IMR-90 (cell line): ENCODE measurements at regions not wholly inside any gene's neighbourhood (a gene's known extent, or its start where the extent isn't known, plus 50 kb on each side); places are given as distances from the start of the nearest gene placed in this dataset.

ENCODE experiments used
- ATAC-seq: fragments of 200-7000 bp; cut with Tn5 transposase; 2 replicates; pipeline ENCODE4 v1.9.1; 2020; ENCODE audit warnings: low read depth, mild to moderate bottlenecking, moderate library complexity
- BruUV-seq: library from RNA; stranded (reverse); fragments of 400-500 nt; replicated peaks from 2 replicates; lab custom pipeline; 2021; lab: Mats Ljungman, UMichigan
- CTCF ChIA-PET: fragments of 300-600 bp; formaldehyde crosslinking; extraction: SDS; loops from one replicate; lab custom pipeline; 2021; ENCODE audit warnings: antibody characterized with exemption; lab: Yijun Ruan, JAX
- POLR2A ChIA-PET: fragments of 300-600 bp; sonication (Branson Sonifier 250); formaldehyde crosslinking; loops from one replicate; lab custom pipeline; 2022; ENCODE audit warnings: antibody characterized with exemption; ENCODE audit not compliant: unreplicated experiment; lab: Charles Lee
- DNase-seq: peaks from one replicate; pipeline ENCODE4 v3.0.0; 2013
- H2AFZ ChIP-seq: replicated peaks from 2 replicates; pipeline ENCODE3; 2013; ENCODE audit warnings: low read length, mild to moderate bottlenecking; ENCODE audit not compliant: poor library complexity
- H2AK5ac ChIP-seq: 2 replicates; pipeline ENCODE4 v1.6.1; 2013; ENCODE audit warnings: low read depth, low read length, inconsistent platforms
- H2AK9ac ChIP-seq: replicated peaks from 2 replicates; pipeline ENCODE3; 2013; ENCODE audit warnings: mild to moderate bottlenecking, low read depth, low read length, moderate library complexity; ENCODE audit not compliant: poor library complexity
- H2BK120ac ChIP-seq: 2 replicates; pipeline ENCODE4 v1.6.1; 2013; ENCODE audit warnings: low read depth, low read length, inconsistent platforms
- H2BK15ac ChIP-seq: 3 replicates; pipeline ENCODE4 v1.6.1; 2013; ENCODE audit warnings: low read depth, low read length, inconsistent platforms
- H2BK20ac ChIP-seq: 2 replicates; pipeline ENCODE4 v1.6.1; 2013; ENCODE audit warnings: low read depth, mild to moderate bottlenecking, inconsistent platforms, low read length, moderate library complexity
- H2BK5ac ChIP-seq: 2 replicates; pipeline ENCODE4 v1.6.1; 2013; ENCODE audit warnings: mild to moderate bottlenecking, low read depth, low read length, inconsistent platforms; ENCODE audit not compliant: poor library complexity, severe bottlenecking
- H3K14ac ChIP-seq: replicated peaks from 2 replicates; pipeline ENCODE4 v1.6.1; 2013; ENCODE audit warnings: low read depth, low read length, inconsistent platforms
- H3K18ac ChIP-seq: 2 replicates; pipeline ENCODE4 v1.6.1; 2013; ENCODE audit warnings: low read depth, low read length, control low read depth
- H3K23ac ChIP-seq: 2 replicates; pipeline ENCODE4 v1.6.1; 2013; ENCODE audit warnings: low read depth, low read length, inconsistent platforms
- H3K27ac ChIP-seq: 2 replicates; pipeline ENCODE4 v1.5.1; 2013; ENCODE audit warnings: mild to moderate bottlenecking, control low read depth, low read length; ENCODE audit not compliant: insufficient read depth
- H3K27me3 ChIP-seq: 2 replicates; pipeline ENCODE4 v1.6.1; 2013; ENCODE audit warnings: low read length; ENCODE audit not compliant: control insufficient read depth, insufficient read depth
- H3K36me3 ChIP-seq: 2 replicates; pipeline ENCODE4 v1.6.1; 2013; ENCODE audit warnings: low read length, mixed read lengths; ENCODE audit not compliant: control insufficient read depth, insufficient read depth
- H3K4ac ChIP-seq: 2 replicates; pipeline ENCODE4 v1.6.1; 2013; ENCODE audit warnings: low read depth, low read length, inconsistent platforms
- H3K4me1 ChIP-seq: 2 replicates; pipeline ENCODE4 v1.6.1; 2013; ENCODE audit warnings: low read length, mixed read lengths; ENCODE audit not compliant: control insufficient read depth, insufficient read depth
- H3K4me2 ChIP-seq: 2 replicates; pipeline ENCODE4 v1.6.1; 2013; ENCODE audit warnings: low read depth, mild to moderate bottlenecking, control low read depth, low read length, moderate library complexity
- H3K4me3 ChIP-seq: 2 replicates; pipeline ENCODE4 v1.5.1; 2013; ENCODE audit warnings: low read depth, mild to moderate bottlenecking, control low read depth, low read length, moderate library complexity; ENCODE audit not compliant: insufficient read depth
- H3K56ac ChIP-seq: 2 replicates; pipeline ENCODE4 v1.6.1; 2013; ENCODE audit warnings: low read length, inconsistent platforms; ENCODE audit not compliant: insufficient read depth; ENCODE audit errors: extremely low read depth
- H3K79me1 ChIP-seq, 2 experiments: 2 replicates each; pipeline ENCODE4 v1.6.1; 2013; ENCODE audit warnings: low read length in 2 of 2, inconsistent platforms in 1 of 2, low read depth in 1 of 2
- H3K9ac ChIP-seq: 2 replicates; pipeline ENCODE4 v1.6.1; 2013; ENCODE audit warnings: low read depth, low read length, control low read depth
- H3K9me1 ChIP-seq: 2 replicates; pipeline ENCODE4 v1.6.1; 2013; ENCODE audit warnings: low read length, inconsistent platforms; ENCODE audit not compliant: insufficient read depth
- H3K9me3 ChIP-seq: 2 replicates; pipeline ENCODE4 v1.6.1; 2013; ENCODE audit warnings: low read length; ENCODE audit not compliant: control insufficient read depth, insufficient read depth
- H4K20me1 ChIP-seq: 2 replicates; pipeline ENCODE4 v1.6.1; 2013; ENCODE audit warnings: low read length, inconsistent platforms; ENCODE audit not compliant: insufficient read depth
- H4K5ac ChIP-seq: 2 replicates; pipeline ENCODE4 v1.6.1; 2013; ENCODE audit warnings: mild to moderate bottlenecking, low read depth, low read length, control low read depth
- H4K8ac ChIP-seq, 2 experiments: 2 replicates each; pipeline ENCODE4 v1.6.1; 2013; ENCODE audit warnings: low read depth in 2 of 2, low read length in 2 of 2, control low read depth in 1 of 2, inconsistent platforms in 1 of 2
- H4K91ac ChIP-seq: 2 replicates; pipeline ENCODE4 v1.6.1; 2013; ENCODE audit warnings: low read depth, low read length, inconsistent platforms; ENCODE audit not compliant: insufficient read depth
- BHLHE40 ChIP-seq: fragments of 150-350 bp; IDR thresholded peaks from 2 replicates; pipeline ENCODE4 v1.6.1; 2016; ENCODE audit warnings: mild to moderate bottlenecking, low read depth, low read length
- CEBPB ChIP-seq: IDR thresholded peaks from 2 replicates; pipeline ENCODE4 v1.6.1; 2012; ENCODE audit warnings: low read depth, low read length, improper control_type of control experiment
- CHD1 ChIP-seq: IDR thresholded peaks from 2 replicates; pipeline ENCODE4 v1.6.1; 2012; ENCODE audit warnings: low read depth, low read length, improper control_type of control experiment
- CTCF ChIP-seq: conservative IDR thresholded peaks from 2 replicates; pipeline ENCODE4 v1.5.1; 2012; ENCODE audit warnings: mild to moderate bottlenecking, low read depth, low read length, improper control_type of control experiment
- FOS ChIP-seq: fragments of 150-350 bp; IDR thresholded peaks from 2 replicates; pipeline ENCODE4 v1.6.1; 2016; ENCODE audit warnings: low read depth, low read length
- MAFK ChIP-seq: IDR thresholded peaks from 2 replicates; pipeline ENCODE4 v1.6.1; 2012; ENCODE audit warnings: low read depth, low read length, improper control_type of control experiment
- MAZ ChIP-seq: IDR thresholded peaks from 2 replicates; pipeline ENCODE4 v1.6.1; 2012; ENCODE audit warnings: low read depth, mild to moderate bottlenecking, low read length, improper control_type of control experiment, moderate library complexity, borderline replicate concordance
- MXI1 ChIP-seq: IDR thresholded peaks from 2 replicates; pipeline ENCODE4 v1.6.1; 2012; ENCODE audit warnings: low read depth, mild to moderate bottlenecking, low read length, moderate library complexity, borderline replicate concordance
- NFE2L2 ChIP-seq: fragments of 150-350 bp; IDR thresholded peaks from 2 replicates; pipeline ENCODE4 v1.6.1; 2016; ENCODE audit warnings: low read depth, mild to moderate bottlenecking, low read length
- POLR2A ChIP-seq: IDR thresholded peaks from 2 replicates; pipeline ENCODE4 v1.6.1; 2012; ENCODE audit warnings: mild to moderate bottlenecking, low read depth, low read length
- RAD21 ChIP-seq: IDR thresholded peaks from 2 replicates; pipeline ENCODE4 v1.6.1; 2012; ENCODE audit warnings: low read length, improper control_type of control experiment
- RCOR1 ChIP-seq: IDR thresholded peaks from 2 replicates; pipeline ENCODE4 v1.6.1; 2012; ENCODE audit warnings: mild to moderate bottlenecking, low read length, improper control_type of control experiment; ENCODE audit not compliant: insufficient replicate concordance
- RFX5 ChIP-seq: IDR thresholded peaks from 2 replicates; pipeline ENCODE4 v1.8.0; 2012; ENCODE audit warnings: low read depth, mild to moderate bottlenecking, low read length, moderate library complexity
- SMC3 ChIP-seq: fragments of 150-350 bp; IDR thresholded peaks from 2 replicates; pipeline ENCODE4 v1.6.1; 2016; ENCODE audit warnings: low read depth, mild to moderate bottlenecking, antibody characterized with exemption, low read length, moderate library complexity
- USF2 ChIP-seq: fragments of 150-350 bp; IDR thresholded peaks from 2 replicates; pipeline ENCODE4 v1.6.1; 2017; ENCODE audit warnings: mild to moderate bottlenecking, antibody characterized with exemption, low read length, low read depth
- WGBS, 2 experiments: methylation state at CpG; one replicate each; pipeline versions ENCODE4 v1.1.5 to v1.1.7; 2013; ENCODE audit warnings: missing lambda C conversion rate in 2 of 2; ENCODE audit not compliant: insufficient read length in 1 of 2; ENCODE audit errors: extremely low coverage in 2 of 2; 5-methylcytosine and 5-hydroxymethylcytosine counted together
- dilution Hi-C: fragments of 300-500 bp; cut with HindIII; formaldehyde crosslinking; loops from one replicate; pipeline ENCODE4 v1.14.3; 2018; ENCODE audit warnings: low sequenced_read_pairs; ENCODE audit not compliant: unreplicated experiment
- in situ Hi-C: fragments of 300-500 bp; cut with MboI; formaldehyde crosslinking; loops from 3 replicates; pipeline ENCODE4 v1.14.3; 2019; ENCODE audit warnings: low sequenced_read_pairs, inconsistent platforms, mixed read lengths
- intact Hi-C: fragments of 100-400 bp; cut with micrococcal nuclease; formaldehyde crosslinking; loops from 2 replicates; pipeline ENCODE4 v1.10.0; 2022
- TF ChIP-seq, protein P1 (sequence below): fragments of 150-350 bp; IDR thresholded peaks from 2 replicates; pipeline ENCODE4 v1.6.1; 2016; ENCODE audit warnings: low read depth, mild to moderate bottlenecking, low read length, moderate library complexity, borderline replicate concordance

DNA sequence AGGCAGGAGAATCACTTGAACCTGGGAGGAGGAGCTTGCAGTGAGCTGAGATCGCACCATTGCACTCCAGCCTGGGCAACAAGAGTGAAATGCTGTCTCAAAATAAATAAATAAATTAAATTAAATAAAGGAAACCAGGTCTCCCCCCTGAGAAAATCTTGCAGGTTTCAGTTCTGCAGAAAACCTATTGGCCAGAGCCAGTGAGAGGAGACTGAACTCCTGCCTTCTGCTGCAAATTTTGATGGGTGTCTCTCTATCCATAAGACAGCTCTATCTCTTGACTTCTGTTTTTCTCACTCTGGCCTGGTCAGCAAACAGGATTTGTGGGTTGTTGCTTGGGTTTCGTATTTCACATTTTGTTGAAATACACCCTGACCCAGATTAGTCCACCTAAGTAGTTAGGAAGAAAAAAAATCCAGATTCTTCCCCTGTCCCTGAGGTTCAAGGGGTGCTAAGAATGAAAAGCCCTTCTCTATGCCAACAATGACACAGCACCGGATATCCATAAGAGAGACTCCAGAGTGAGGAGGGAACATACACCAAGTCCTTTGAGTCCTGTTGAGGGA, 86.7 kb upstream of the MAP4K4 start:
- no peak overlapping the region for H3K18ac ChIP-seq
- H3K9ac ChIP-seq = no peak overlapping the region
- no peak overlapping the region for H4K91ac ChIP-seq
- H3K79me1 ChIP-seq = no peaks in the 10 kb centered on the region
- no peak for DNase-seq
- H2BK120ac ChIP-seq = no peak overlapping the region
- no CpG with 5 or more reads among the region's 3 CpGs for WGBS, 2 experiments
- no TSS peak for BruUV-seq
- H2AFZ ChIP-seq = no peak overlapping the region
- H4K20me1 ChIP-seq = no peaks in the 10 kb centered on the region
- no peak overlapping the region for H2BK15ac ChIP-seq
- H3K56ac ChIP-seq = no peak overlapping the region
- no peak overlapping the region for H3K14ac ChIP-seq
- POLR2A ChIA-PET = no interaction called here
- no peak for TF ChIP-seq CEBPB
- TF ChIP-seq RFX5 = no peak
- TF ChIP-seq, protein P1, sequence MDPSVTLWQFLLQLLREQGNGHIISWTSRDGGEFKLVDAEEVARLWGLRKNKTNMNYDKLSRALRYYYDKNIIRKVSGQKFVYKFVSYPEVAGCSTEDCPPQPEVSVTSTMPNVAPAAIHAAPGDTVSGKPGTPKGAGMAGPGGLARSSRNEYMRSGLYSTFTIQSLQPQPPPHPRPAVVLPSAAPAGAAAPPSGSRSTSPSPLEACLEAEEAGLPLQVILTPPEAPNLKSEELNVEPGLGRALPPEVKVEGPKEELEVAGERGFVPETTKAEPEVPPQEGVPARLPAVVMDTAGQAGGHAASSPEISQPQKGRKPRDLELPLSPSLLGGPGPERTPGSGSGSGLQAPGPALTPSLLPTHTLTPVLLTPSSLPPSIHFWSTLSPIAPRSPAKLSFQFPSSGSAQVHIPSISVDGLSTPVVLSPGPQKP = no peak
- no peak for TF ChIP-seq MXI1
- no peak for TF ChIP-seq USF2
- TF ChIP-seq FOS = no peak
- TF ChIP-seq RCOR1 = no peak
- no peak for TF ChIP-seq CTCF
- no peak for TF ChIP-seq MAFK
- no peak for TF ChIP-seq SMC3
- TF ChIP-seq POLR2A = no peak
- TF ChIP-seq MAZ = no peak
- no peak for TF ChIP-seq CHD1
- TF ChIP-seq RAD21 = no peak
- TF ChIP-seq NFE2L2 = no peak
- TF ChIP-seq BHLHE40 = no peak
- no peaks in the 10 kb centered on the region for H3K36me3 ChIP-seq
- no peak overlapping the region for H2BK20ac ChIP-seq
- H3K4me3 ChIP-seq = no peak overlapping the region
- H3K4ac ChIP-seq = no peak overlapping the region
- no peak overlapping the region for H3K4me2 ChIP-seq
- H3K4me1 ChIP-seq = no peaks in the 10 kb centered on the region
- no peak for ATAC-seq
- H3K27ac ChIP-seq = no peak overlapping the region
- no peak overlapping the region for H2AK9ac ChIP-seq
- dilution Hi-C loops (no loop called here), in situ Hi-C loops (no loop called here), intact Hi-C loops (no loop called here)
- no peak overlapping the region for H2BK5ac ChIP-seq
- no peak overlapping the region for H4K8ac ChIP-seq
- no peak overlapping the region for H3K23ac ChIP-seq
- H4K5ac ChIP-seq = no peak overlapping the region
- H3K9me1 ChIP-seq = no peaks in the 10 kb centered on the region
- CTCF ChIA-PET = no interaction called here
- no peaks in the 10 kb centered on the region for H3K27me3 ChIP-seq
- H2AK5ac ChIP-seq = no peak overlapping the region
- no peaks in the 10 kb centered on the region for H3K9me3 ChIP-seq
